ENCODE measurements at regions not wholly inside any gene's neighbourhood (a gene's known extent, or its start where the extent isn't known, plus 50 kb on each side); places are given as distances from the start of the nearest gene placed in this dataset.

GRCh38 chr10:130756651-130757050, 554.9 kb downstream of the TCERG1L start:
- no peak for DNase-seq

GRCh38 chr10:130757271-130757670, 554.2 kb downstream of the TCERG1L start:
- no peak for DNase-seq

GRCh38 chr10:130757821-130758489, 553.6 kb downstream of the TCERG1L start:
- DNase-seq: no peak

DNA sequence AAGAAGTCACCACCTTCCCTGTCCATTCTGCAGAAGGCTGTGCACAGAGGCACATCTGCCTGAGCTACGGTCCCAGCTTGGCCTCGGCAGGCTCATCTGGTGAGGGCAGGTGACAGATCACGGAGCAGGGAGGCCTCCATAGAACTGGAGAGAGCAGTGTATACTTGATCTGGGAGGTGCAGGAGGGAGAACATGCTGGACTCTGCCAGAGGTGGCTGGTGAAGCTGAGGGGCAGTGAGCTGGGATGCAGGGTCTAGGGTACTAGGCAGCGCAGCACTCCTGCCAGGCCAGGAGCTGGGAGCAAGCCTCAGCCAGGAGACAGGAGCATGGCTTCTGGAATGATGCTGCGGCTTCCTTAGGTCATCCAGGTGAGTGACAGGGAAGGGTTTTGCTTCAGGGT, 553.0 kb downstream of the TCERG1L start:
- DNase-seq: no peak

DNA sequence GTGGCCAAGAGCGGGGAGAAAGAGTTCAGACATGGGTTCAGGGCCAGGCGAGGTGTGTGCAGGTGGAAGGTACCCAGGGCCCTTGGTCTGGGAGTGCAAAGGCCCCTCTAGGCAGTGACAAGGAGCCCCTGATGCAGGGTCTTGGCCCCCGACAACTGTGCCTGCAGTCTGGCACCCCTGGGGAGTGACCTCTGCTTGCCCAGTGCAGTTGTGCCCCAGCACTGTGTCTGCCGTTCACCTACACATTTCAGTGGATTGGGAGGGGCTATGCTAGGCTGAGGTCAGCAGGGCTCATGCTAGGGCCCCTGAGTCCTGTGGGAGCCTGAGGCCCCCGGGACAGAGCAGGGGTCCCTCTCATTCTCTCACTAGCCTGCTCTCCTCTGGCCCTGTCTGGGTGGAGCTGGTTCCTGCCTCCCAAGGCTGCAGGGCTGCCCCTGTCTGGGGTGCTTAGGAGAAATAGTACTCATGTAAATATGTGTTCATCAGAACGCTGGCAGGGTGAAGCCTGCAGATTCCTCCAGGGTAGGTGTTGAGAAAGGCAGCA, 550.4 kb downstream of the TCERG1L start:
- no peak for DNase-seq

- DNase-seq: no peak
Measured at GRCh38 chr10:130761788-130762301, 549.7 kb downstream of the TCERG1L start.

- no peak for DNase-seq
Measured at GRCh38 chr10:130762491-130762890, 549.0 kb downstream of the TCERG1L start.

- DNase-seq: no peak
Measured at GRCh38 chr10:130763071-130763470, 548.5 kb downstream of the TCERG1L start.

DNA sequence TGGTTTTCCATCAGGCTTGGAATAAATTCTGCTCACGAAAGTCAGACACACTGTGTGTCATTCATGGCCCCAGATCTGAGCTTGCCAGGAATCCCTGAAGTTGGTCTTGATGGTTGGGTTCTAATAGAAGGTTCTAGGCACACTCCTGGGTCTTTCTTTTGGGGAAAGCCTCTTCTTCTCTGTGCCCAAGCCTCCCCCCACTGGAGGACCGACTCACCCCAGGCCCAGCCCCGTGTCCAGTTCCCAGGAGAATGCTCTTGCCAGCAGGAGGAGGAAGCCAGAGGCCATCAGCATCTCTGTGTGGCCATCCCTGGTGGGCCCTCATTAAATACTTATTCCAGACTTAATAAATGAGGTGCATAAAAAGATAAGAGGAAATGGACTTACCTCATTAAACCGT, 548.0 kb downstream of the TCERG1L start:
- DNase-seq: no peak

DNA sequence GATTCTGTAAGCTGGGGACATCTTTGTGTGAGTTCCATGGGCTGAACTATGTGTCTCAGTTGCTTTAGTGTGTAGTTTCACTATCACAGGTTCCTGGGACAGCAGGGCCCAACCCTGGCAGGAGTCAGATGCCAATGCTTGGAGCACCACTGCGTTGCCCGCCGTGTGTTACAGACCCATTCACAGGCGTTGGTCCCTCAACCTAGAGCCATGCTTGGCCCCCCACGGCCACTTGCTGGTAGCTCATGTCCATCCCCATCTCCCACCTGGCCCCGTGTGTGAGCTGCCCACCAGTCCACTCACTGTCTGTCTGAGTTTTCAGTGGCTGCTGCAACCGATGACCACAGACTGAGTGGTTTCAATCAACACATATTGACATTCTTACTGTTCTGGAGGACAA, 546.9 kb downstream of the TCERG1L start:
- no peak for DNase-seq

GRCh38 chr10:130766071-130766470, 545.5 kb downstream of the TCERG1L start:
- DNase-seq: no peak

DNA sequence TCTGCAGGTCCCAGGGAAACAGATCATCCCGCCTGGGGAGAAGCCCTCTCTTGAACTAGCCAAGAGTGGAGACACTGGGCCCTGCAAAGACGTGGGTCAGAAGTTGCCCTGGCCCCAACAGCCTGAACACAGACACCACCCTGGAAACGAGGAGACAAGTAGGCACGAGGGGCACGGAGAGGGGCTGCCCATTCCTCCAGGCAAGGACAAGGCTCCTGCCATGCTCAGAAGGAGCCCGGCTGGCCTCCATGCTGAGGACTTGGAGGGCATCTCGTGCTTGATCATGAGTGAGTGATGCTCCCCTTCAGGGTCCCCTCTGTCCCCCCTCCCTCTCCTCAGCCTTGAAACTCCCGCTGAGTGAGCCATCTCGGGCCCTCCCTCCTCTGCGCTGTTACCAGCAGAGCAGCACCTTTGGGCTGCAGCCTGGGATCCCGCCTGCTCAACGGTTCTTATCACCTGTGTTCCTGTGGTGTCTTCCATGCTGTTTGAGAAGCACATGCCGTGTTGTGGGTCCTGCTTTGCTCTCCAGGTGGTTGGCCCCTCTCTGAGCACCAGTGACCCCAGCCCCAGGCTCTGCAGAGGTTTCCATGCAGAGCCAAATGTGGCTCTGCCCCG, 544.3 kb downstream of the TCERG1L start:
- no peak for DNase-seq

DNA sequence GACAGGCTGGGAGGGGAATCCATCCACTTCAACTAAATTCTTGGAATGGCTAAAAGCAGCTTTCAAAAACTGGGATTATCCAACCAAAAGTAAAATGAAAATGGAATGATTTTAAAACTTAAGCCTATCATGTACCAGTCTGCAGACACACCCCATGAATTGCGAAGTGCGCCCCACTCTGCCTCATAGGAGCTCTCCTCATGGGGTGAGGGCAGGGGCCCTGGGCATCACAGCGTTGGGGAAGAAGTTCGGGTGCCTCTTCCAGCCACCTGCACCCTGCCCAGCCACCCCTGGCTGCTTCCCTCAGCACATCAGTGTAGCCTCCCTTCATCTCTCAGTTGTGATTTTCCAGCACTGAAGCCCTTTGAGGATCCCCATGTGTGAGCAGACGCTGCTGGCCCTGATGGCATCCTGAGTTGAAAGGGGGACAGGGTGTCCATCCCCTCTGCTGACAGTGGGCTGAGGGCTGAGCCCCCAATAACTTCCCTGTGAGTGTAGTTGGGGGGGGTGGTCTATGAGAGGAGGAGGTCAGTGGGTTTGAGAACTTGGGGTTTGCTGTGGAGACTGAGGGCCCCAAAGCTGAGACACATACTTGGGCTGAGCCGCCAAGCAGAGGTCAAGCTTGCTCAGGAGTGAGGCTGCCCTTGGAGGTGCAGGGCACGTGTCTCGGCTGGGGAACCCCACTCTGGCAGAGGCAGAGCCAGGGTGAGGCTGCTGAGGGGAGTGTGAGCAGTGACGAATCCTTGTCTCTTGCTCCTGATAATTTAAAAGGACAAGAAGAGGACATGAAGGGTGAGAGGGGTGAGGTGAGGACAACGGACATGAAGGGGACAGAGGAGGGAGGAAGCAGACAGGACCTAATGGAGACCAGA, 542.1 kb downstream of the TCERG1L start:
- DNase-seq: no peak

- no peak for DNase-seq
Measured at GRCh38 chr10:130770018-130770630, 541.4 kb downstream of the TCERG1L start.

DNA sequence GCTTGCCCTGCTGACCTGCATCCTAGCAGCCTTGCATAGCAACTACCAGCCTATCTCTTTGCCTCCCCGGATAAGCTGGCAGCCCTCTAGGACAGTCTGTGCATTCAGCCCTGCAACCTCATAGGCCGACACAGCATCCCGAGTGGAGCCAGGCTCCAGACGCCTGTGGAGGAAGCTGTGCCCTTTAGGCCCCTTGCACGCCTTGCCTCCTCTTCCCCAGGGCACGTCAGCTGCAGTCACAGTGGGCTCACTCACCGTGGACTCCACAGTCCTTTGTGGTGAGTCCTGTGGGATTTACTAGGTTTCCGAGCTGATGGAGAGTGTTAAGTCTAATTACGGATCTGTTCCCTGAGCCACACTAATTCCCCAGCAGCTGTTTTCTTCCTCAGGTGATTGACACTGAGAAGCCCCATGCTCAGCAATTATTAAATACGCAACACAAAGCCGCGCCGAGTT, 540.0 kb downstream of the TCERG1L start:
- DNase-seq: no peak

DNA sequence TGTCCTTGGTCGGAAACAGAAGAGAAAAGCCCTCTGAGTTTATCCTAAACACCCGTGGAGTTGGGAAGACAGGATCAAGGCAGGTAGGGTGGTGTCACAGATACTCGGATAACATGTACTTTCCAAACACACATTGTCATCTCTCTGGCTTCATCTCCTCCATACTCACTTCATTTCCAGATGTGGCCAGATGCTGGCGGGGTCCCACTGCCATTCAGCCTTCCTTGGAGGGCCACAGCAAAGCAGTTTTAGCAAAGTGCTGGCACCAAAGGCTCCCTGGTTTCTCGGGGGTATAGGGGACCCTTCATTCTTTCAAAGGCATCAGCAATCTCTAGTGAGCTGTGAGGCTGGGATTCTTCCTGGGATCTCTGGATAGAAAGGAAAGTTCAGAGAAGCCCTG, 539.5 kb downstream of the TCERG1L start:
- no peak for DNase-seq

DNA sequence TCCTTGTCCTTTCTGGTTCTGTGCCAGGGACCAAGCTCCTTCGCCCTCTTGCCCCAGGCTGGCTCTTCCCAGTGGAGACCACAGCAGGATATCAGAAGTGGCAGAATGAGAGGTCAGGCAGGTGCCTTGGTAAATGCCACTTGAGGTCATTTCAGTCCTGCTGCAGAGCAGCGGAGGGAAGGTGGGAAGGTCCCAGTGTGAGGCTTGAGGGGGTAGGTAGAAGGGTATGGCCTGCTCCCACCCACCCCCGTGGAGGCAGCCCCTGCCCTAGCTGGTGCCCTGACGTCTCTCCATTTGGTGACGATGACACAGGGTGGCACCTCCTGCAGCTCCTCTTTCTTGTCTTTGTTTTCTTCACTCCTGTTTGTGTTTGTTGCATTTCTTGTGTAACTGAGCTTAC, 538.8 kb downstream of the TCERG1L start:
- DNase-seq: no peak

- DNase-seq: no peak
Measured at GRCh38 chr10:130773941-130774340, 537.6 kb downstream of the TCERG1L start.

GRCh38 chr10:130774871-130775270, 536.6 kb downstream of the TCERG1L start:
- DNase-seq: no peak

DNA sequence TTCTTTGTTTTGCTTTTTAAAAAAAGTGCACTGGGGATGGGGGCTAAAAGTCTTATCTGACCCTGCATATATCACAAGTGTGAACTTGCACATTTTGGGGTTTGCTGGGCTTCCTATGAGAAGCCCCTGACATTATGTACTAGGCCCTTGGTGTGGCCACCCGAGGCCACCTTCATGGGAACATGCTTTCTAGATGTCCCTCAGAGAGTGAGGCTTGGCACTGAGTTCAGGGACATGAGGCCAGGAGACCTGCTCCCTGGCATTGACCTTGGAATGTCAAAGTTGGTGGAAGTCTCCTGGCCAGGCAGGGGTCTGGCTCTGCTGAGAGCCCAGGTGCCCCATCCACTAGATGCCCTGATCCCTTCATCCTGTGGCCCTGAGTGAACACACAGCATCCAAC, 536.2 kb downstream of the TCERG1L start:
- DNase-seq: no peak

GRCh38 chr10:130776724-130777123, 534.8 kb downstream of the TCERG1L start:
- no peak for DNase-seq

DNA sequence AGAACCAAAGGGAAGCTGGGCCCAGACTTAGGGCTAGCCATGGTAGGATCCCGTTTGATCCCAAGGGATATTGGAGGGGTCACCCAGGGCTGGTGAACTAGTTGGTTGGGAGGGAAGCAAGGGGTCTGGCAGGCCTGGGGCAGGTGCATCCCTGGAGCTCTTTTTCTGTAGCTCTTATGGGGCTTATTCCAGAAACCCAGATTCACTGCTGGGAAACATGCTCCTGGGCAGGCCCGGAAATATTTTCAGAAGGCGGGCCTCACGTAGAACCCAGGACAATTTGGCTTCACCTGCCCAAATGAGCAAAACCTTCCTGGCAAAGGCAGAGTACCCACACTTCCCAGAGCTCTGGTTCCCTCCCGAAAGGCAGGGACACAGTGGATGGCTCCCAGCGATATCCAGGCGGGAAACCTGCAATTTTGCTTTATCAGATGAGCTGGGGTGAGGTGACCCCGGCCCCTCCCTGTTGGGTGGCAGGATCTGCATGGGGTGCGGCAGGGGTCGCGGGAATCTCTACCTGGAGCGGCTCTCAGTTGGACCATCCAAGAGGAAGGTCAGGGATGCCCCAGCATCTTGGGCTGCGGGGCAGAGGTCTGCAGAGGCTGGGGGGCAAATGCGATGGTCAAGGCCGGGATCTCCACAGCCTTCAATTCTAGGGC, 533.9 kb downstream of the TCERG1L start:
- DNase-seq: no peak

All from DMS 273 treated with DMSO at 0.1 percent for 48 hours (cell line).